Stimulated activated naive CD8-positive, alpha-beta T cell treated with anti-CD3 and anti-CD28 coated beads, Interleukin-15, amount 100 ng/mL, for 72 hours (primary cell): ENCODE measurements at regions not wholly inside any gene's neighbourhood (a gene's known extent, or its start where the extent isn't known, plus 50 kb on each side); places are given as distances from the start of the nearest gene placed in this dataset.

Experiments
- ATAC-seq: fragments of 150-1000 bp; cut with Tn5 transposase; 2 replicates; pipeline ENCODE4 v1.10.0; 2021; ENCODE audit warnings: mild to moderate bottlenecking, moderate library complexity
- DNase-seq, 2 donors: peaks; one replicate each; pipeline ENCODE4 v3.0.0; 2021 to 2022
- H3K27ac Mint-ChIP-seq, 2 donors: one replicate each; pipeline ENCODE4 v1.8.0; 2022; ENCODE audit warnings: mild to moderate bottlenecking in 2 of 2, mixed read lengths in 2 of 2, moderate library complexity in 2 of 2
- H3K27me3 Mint-ChIP-seq: one replicate; pipeline ENCODE4 v1.8.0; 2022; ENCODE audit warnings: mixed read lengths
- H3K4me1 Mint-ChIP-seq: one replicate; pipeline ENCODE4 v1.8.0; 2022; ENCODE audit warnings: mild to moderate bottlenecking, mixed read lengths
- H3K4me3 Mint-ChIP-seq, 2 donors: one replicate each; pipeline ENCODE4 v1.8.0; 2022; ENCODE audit warnings: mild to moderate bottlenecking in 2 of 2, mixed read lengths in 2 of 2, moderate library complexity in 1 of 2
- H3K9me3 Mint-ChIP-seq, 2 donors: one replicate each; pipeline ENCODE4 v1.8.0; 2022; ENCODE audit warnings: mixed read lengths in 2 of 2

DNA sequence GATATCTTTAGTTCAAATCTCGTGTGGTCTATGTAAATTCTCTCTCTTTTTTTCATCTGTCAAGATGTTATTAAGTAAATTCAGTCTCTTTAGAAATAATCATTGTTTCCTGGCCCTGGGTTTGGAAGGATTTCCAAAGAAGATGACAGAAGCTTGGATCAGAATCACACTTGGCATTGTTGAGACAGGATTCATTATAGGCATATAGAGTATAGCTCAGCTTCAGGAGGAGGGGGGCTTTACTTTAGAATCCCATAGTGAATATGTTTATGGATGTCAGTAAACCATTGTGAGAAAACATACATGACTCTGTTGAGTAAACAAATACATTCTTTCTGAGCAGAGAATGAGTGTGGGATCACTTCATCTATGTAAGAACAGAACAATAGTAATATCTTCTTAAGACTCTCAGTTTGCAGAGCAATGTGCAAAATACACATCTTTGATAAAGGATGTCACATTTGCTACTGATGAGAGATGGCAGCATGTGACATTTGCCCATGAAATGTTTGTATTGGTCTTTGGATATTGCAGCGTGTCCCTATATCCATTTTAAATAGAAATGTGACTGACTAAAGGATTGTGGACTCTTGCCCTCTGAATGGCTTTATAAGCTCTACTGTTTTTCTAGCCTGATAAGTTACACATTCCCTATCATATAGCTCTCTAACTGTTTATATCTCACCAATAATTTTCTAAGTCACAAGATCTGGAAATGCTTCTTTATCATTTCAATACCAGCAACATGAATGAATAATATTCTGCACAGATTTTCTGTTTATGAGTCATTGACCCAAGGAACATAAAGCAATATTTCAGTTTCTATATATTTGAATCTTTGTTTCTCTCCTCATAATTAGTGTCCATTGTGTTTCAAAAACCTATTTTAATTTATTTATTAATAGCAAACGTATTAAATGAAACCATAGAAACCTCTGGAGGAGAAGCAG is 95.6 kb upstream of the THRB start:
- Mint-ChIP-seq H3K4me1 (no peaks in the 10 kb centered on the region), H3K4me3 (no peak overlapping the region), H3K27ac (no peak overlapping the region), H3K9me3 (peaks cover 0 to 6% of the 10 kb centered on the region in 2 donors), H3K27me3 (no peaks in the 10 kb centered on the region)
- ATAC-seq (no peak), DNase-seq (no peak)

GRCh38 chr3:24591191-24591590 is 96.5 kb upstream of the THRB start:
- no peak for ATAC-seq
- DNase-seq: no peak
- H3K4me3 Mint-ChIP-seq: no peak overlapping the region
- no peak overlapping the region for H3K27ac Mint-ChIP-seq
- H3K9me3 Mint-ChIP-seq: peaks cover 0 to 6% of the 10 kb centered on the region in 2 donors
- no peaks in the 10 kb centered on the region for H3K27me3 Mint-ChIP-seq
- no peaks in the 10 kb centered on the region for H3K4me1 Mint-ChIP-seq

GRCh38 chr3:24591661-24592555 is 97.3 kb upstream of the THRB start:
- H3K4me1 Mint-ChIP-seq: no peaks in the 10 kb centered on the region
- no peak for ATAC-seq
- no peak for DNase-seq

DNA sequence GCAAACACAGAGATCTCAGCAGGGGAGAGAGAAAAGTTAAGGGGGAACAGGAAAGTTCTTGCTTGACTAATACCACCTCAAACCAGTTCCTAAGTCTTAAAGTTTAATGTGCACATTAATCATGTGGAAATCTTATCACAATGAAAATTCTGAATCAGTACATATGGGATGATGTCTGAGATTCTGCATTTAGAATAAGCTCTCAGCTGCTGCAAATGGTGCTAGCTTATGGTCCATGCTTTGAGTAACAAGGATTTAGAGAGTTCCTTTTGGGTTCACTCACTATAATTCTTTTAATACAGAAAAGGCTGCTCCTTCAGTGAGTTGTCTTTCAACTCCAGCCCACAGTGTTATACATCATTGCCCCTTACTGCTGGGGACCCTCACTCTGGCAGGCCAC is 99.5 kb upstream of the THRB start:
- no peak for ATAC-seq
- no peak overlapping the region for H3K27ac Mint-ChIP-seq
- H3K9me3 Mint-ChIP-seq: peaks cover 0 to 6% of the 10 kb centered on the region in 2 donors
- no peak for DNase-seq
- H3K4me3 Mint-ChIP-seq: no peak overlapping the region
- H3K27me3 Mint-ChIP-seq: no peaks in the 10 kb centered on the region
- H3K4me1 Mint-ChIP-seq: no peaks in the 10 kb centered on the region

More at GRCh38 chr3:24591661-24592555, 97.3 kb upstream of the THRB start:
- H3K9me3 Mint-ChIP-seq: peaks cover 0 to 6% of the 10 kb centered on the region in 2 donors
- no peak overlapping the region for H3K4me3 Mint-ChIP-seq
- no peak overlapping the region for H3K27ac Mint-ChIP-seq
- no peaks in the 10 kb centered on the region for H3K27me3 Mint-ChIP-seq

DNA sequence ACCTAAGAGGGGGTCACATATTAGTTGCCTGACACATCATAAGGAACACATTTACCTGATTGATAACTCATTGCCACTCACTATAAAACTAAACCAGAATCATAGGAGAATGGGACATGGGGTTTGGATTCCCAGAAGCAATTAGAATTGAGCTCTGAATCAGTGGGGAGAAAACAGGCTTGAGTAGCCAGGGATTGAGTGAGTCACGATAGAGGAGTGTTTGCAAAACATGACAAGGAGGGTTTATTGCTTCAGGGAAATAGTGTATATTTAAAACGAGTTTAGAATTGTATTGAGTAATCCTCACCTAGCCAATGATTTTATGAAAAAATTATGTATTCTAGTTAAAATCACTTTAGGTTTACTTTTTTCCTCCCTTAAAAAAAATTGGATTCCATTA is 101.1 kb upstream of the THRB start:
- ATAC-seq: no peak
- no peak for DNase-seq
- no peak overlapping the region for H3K4me3 Mint-ChIP-seq

DNA sequence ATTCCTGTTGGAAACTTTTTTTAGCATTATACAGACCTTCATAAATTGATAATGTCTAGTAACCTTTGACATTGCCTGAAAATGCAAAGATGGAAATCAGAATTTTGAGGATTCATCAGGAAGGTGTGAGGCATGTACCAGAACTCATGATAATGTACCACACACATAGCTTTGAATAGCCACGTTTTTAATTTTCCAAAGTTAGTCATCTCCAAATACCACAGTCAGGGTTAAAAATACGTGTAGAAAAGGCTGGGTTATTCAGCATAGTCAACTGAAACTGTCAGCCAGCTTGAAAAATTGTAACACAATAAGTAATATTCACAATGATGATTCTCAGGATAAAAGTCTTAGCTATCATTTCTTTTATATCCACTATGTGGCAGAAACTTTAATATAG is 102.0 kb upstream of the THRB start:
- Mint-ChIP-seq H3K27me3 (no peaks in the 10 kb centered on the region), H3K9me3 (peaks cover 0 to 4% of the 10 kb centered on the region in 2 donors), H3K4me1 (no peaks in the 10 kb centered on the region), H3K4me3 (no peak overlapping the region), H3K27ac (no peak overlapping the region)
- DNase-seq (no peak), ATAC-seq (no peak)

More for the DNA sequence above, 101.1 kb upstream of the THRB start:
- H3K9me3 Mint-ChIP-seq: peaks cover 0 to 6% of the 10 kb centered on the region in 2 donors
- H3K4me1 Mint-ChIP-seq: no peaks in the 10 kb centered on the region
- H3K27me3 Mint-ChIP-seq: no peaks in the 10 kb centered on the region
- no peak overlapping the region for H3K27ac Mint-ChIP-seq

- ATAC-seq (no peak), DNase-seq (no peak)
- Mint-ChIP-seq H3K27me3 (no peaks in the 10 kb centered on the region), H3K4me3 (no peak overlapping the region), H3K4me1 (no peaks in the 10 kb centered on the region), H3K27ac (no peak overlapping the region), H3K9me3 (no peaks in the 10 kb centered on the region)
Measured at GRCh38 chr3:24598695-24599470, 104.2 kb upstream of the THRB start.

GRCh38 chr3:24601066-24601939 is 106.7 kb upstream of the THRB start:
- Mint-ChIP-seq H3K27me3 (no peaks in the 10 kb centered on the region), H3K4me1 (no peaks in the 10 kb centered on the region), H3K9me3 (no peaks in the 10 kb centered on the region), H3K4me3 (no peak overlapping the region), H3K27ac (no peak overlapping the region)
- ATAC-seq: no peak
- DNase-seq: no peak

GRCh38 chr3:24604215-24604614 is 109.6 kb upstream of the THRB start:
- no peaks in the 10 kb centered on the region for H3K4me1 Mint-ChIP-seq
- no peak for ATAC-seq
- no peak overlapping the region for H3K4me3 Mint-ChIP-seq
- H3K27me3 Mint-ChIP-seq: no peaks in the 10 kb centered on the region
- no peaks in the 10 kb centered on the region for H3K9me3 Mint-ChIP-seq
- DNase-seq: no peak
- no peak overlapping the region for H3K27ac Mint-ChIP-seq

DNA sequence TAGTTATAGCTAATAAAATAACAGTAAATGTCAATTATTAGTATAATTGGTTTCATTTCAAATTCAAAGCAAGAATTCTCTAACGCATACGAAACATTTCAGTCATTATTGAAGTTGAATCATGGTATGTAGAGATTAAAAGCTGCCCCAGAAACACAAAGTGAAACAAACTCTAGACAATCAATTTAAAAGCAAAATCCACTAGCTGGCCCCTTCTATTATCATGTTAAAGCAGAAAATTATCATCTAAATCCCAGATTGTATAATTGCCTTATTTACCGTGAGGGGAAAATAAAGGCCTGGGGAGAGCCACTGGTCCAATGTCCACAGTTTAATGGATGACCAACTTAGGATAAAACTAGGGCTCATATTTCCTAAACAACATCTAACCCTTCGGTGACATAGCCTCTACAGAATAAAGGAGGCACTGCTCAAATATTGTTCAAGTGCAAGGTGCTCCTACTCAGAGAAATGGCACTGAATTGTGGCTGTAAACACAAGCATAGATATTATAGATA is 110.9 kb upstream of the THRB start:
- Mint-ChIP-seq H3K27me3 (no peaks in the 10 kb centered on the region), H3K9me3 (no peaks in the 10 kb centered on the region), H3K4me3 (no peak overlapping the region), H3K4me1 (no peaks in the 10 kb centered on the region), H3K27ac (no peak overlapping the region)
- no peak for DNase-seq
- no peak for ATAC-seq

DNA sequence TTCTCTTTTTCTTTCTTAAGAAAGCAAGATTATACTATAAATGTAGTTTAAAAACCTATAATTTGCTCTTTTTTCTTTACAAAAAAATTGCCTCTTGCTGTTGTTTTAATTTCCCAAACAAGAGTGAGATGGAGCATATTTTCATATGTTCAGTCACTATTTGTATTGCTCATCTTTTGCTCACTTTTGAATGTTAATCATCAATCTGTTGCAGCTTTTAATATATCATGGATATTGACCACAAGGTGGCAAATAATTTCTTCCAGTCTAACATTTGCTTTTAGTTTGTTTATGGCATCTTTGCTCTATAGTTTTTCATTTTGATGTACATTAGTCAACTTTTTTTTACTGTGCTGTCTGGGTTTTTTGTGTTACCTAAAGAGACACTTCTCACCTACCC is 112.6 kb upstream of the THRB start:
- DNase-seq: no peak
- Mint-ChIP-seq H3K4me1 (no peaks in the 10 kb centered on the region), H3K27me3 (no peaks in the 10 kb centered on the region), H3K9me3 (no peaks in the 10 kb centered on the region), H3K27ac (no peak overlapping the region), H3K4me3 (no peak overlapping the region)
- ATAC-seq: no peak

DNA sequence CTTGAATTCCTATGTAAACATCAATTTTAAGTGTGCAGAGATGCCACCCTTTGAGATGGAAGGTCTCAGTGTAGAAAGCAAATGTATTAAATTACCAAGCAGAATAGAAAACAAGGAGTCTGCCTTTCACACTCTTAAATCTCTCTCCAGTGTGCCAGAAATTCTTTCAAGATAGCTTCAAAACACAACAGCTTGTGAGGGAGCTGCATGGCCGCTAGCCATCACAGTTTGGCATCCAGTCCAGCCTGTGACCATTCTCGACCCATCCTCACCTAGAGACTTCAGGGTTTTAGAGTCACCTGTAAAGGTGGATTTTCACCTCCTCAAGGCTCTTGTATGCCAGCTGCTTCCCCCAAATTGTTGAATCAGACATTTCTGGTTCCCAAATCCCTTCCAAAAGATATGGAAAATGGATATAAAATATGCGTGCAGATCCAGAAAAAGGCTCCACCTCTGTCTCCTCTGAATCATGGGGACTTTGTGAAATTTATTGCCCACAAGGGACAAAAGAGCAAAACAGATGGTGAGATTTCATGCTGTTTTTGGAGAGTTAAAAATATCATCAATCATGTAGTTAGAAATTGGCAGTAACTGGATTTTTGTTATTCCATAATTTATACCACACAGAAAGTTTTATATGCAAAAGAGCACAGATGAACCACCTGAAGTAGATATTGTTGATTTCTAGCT is 114.2 kb upstream of the THRB start:
- DNase-seq (no peak), ATAC-seq (no peak)
- Mint-ChIP-seq H3K27me3 (no peaks in the 10 kb centered on the region), H3K9me3 (no peaks in the 10 kb centered on the region), H3K27ac (no peak overlapping the region), H3K4me1 (no peaks in the 10 kb centered on the region), H3K4me3 (no peak overlapping the region)

DNA sequence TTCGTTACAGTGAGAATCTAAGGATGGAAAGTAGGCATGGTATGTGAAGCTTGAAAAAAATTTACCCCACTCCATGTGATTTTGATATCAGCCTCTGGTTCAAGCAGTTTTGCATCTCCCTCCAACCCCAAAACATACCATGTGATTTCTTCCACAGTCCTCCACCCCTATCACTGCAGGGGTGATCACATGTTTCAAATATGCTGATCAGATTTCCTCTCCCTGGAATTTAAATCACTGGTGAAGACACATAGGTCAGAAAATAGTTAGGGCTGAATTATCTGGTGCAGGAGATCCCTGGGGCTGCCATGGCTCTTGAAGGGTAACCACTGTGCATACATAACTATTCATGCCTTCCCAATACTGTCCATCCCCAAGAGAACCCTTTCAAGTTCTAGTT is 119.7 kb upstream of the THRB start:
- H3K27ac Mint-ChIP-seq: no peak overlapping the region
- no peaks in the 10 kb centered on the region for H3K4me1 Mint-ChIP-seq
- H3K4me3 Mint-ChIP-seq: no peak overlapping the region
- H3K9me3 Mint-ChIP-seq: no peaks in the 10 kb centered on the region
- no peaks in the 10 kb centered on the region for H3K27me3 Mint-ChIP-seq
- ATAC-seq: no peak
- no peak for DNase-seq

- no peaks in the 10 kb centered on the region for H3K4me1 Mint-ChIP-seq
- DNase-seq (no peak), ATAC-seq (no peak)
- no peak overlapping the region for H3K4me3 Mint-ChIP-seq
- no peaks in the 10 kb centered on the region for H3K9me3 Mint-ChIP-seq
- H3K27ac Mint-ChIP-seq: no peak overlapping the region
- H3K27me3 Mint-ChIP-seq: no peaks in the 10 kb centered on the region
Measured at GRCh38 chr3:24615177-24615576, 120.5 kb upstream of the THRB start.
